ENCODE measurements at regions not wholly inside any gene's neighbourhood (a gene's known extent, or its start where the extent isn't known, plus 50 kb on each side); places are given as distances from the start of the nearest gene placed in this dataset.

DNA sequence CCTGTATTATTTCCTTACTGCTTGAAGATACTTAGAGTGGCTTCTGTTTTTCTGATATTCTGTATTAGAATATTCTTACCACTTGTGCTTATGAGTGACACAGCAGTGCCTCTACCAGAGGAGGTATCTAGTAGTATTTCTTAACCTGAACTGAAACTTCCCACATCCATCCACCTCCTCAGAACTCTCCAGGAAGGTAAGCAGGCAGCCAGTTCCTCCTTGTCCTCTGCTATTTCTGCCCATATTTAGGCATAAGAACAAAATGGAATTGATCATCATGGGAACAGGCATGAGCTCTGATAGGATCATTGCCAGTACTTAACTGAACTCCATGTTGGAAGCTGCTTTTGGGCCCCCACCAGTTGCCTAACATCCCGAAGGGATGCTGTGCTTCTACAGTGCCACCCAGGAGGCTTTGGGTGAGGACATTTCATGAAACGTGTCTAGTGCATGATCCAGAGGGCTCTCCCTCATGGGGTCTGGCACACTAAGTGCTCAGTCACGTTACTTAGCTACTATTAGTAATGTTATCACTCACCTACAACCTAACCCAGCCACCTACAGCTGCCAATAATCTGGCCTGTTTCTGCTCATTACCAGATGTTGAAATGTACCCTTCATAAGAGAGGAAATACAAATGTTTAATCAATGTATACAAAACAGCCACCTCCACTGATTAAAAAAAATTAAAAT, 520.7 kb downstream of the EIPR1 start:
- Histone ChIP-seq H3K27me3 (ENCODE audit: low read length) (no peaks in the 10 kb centered on the region), H3K4me2 (ENCODE audit: low read depth, low read length, poor library complexity, severe bottlenecking) (no peak overlapping the region), H3K79me2 (ENCODE audit: insufficient read depth, low read length) (no peaks in the 10 kb centered on the region), H4K20me1 (ENCODE audit: low read depth, low read length) (no peaks in the 10 kb centered on the region), H3K9me3 (ENCODE audit: insufficient read depth, low read length) (no peaks in the 10 kb centered on the region), H2AFZ (ENCODE audit: low read depth, low read length, severe bottlenecking) (no peak overlapping the region), H3F3A (ENCODE audit: insufficient read depth) (no peaks in the 10 kb centered on the region), H3K9me2 (replicated peaks; ENCODE audit: insufficient read depth, low read length) (no peaks in the 10 kb centered on the region), H3K4me3 (ENCODE audit: insufficient read depth, low read length, poor library complexity, severe bottlenecking) (no peak overlapping the region), H3K27ac (ENCODE audit: low read depth, low read length) (no peak overlapping the region), H3K9ac (ENCODE audit: low read length) (no peak overlapping the region), H3K36me3 (ENCODE audit: low read length) (no peaks in the 10 kb centered on the region)
- TF ChIP-seq EZH2phosphoT487 (conservative IDR thresholded peaks at IDR 0.05; ENCODE audit: low read length): no peak
- TF ChIP-seq, protein P1, sequence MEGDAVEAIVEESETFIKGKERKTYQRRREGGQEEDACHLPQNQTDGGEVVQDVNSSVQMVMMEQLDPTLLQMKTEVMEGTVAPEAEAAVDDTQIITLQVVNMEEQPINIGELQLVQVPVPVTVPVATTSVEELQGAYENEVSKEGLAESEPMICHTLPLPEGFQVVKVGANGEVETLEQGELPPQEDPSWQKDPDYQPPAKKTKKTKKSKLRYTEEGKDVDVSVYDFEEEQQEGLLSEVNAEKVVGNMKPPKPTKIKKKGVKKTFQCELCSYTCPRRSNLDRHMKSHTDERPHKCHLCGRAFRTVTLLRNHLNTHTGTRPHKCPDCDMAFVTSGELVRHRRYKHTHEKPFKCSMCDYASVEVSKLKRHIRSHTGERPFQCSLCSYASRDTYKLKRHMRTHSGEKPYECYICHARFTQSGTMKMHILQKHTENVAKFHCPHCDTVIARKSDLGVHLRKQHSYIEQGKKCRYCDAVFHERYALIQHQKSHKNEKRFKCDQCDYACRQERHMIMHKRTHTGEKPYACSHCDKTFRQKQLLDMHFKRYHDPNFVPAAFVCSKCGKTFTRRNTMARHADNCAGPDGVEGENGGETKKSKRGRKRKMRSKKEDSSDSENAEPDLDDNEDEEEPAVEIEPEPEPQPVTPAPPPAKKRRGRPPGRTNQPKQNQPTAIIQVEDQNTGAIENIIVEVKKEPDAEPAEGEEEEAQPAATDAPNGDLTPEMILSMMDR (IDR thresholded peaks at IDR 0.05; ENCODE audit: insufficient read depth, low read length, poor library complexity, severe bottlenecking): no peak

DNA sequence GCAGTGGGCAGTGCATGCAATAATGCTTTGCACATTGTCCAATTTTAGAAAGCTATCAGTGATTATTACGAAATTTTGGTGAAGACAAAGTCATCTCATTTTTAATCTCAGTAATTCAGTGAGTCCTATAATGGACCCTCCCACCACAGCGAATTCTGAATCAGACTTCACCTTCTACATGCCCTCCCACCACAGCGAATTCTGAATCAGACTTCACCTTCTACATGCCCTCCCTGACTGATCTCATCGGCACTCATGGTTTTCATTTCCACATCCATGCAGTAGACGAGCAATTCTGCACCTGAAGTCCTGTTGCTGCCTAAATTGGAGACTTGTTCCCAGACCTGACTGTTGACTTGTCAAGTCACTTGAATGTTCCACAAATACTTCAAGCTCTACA, 522.3 kb downstream of the EIPR1 start:
- Histone ChIP-seq H3K27ac (ENCODE audit: low read depth, low read length) (no peak overlapping the region), H3K9me2 (replicated peaks; ENCODE audit: insufficient read depth, low read length) (no peaks in the 10 kb centered on the region), H3K79me2 (ENCODE audit: insufficient read depth, low read length) (no peaks in the 10 kb centered on the region), H3K27me3 (ENCODE audit: low read length) (no peaks in the 10 kb centered on the region), H3K9ac (ENCODE audit: low read length) (no peak overlapping the region), H3K9me3 (ENCODE audit: insufficient read depth, low read length) (no peaks in the 10 kb centered on the region), H3K4me3 (ENCODE audit: insufficient read depth, low read length, poor library complexity, severe bottlenecking) (no peak overlapping the region), H4K20me1 (ENCODE audit: low read depth, low read length) (no peaks in the 10 kb centered on the region), H3F3A (ENCODE audit: insufficient read depth) (no peaks in the 10 kb centered on the region), H2AFZ (ENCODE audit: low read depth, low read length, severe bottlenecking) (no peak overlapping the region), H3K36me3 (ENCODE audit: low read length) (no peaks in the 10 kb centered on the region), H3K4me2 (ENCODE audit: low read depth, low read length, poor library complexity, severe bottlenecking) (no peak overlapping the region)
- no peak for TF ChIP-seq EZH2phosphoT487 (conservative IDR thresholded peaks at IDR 0.05; ENCODE audit: low read length)
- TF ChIP-seq, protein P1 (IDR thresholded peaks at IDR 0.05; ENCODE audit: insufficient read depth, low read length, poor library complexity, severe bottlenecking): no peak

DNA sequence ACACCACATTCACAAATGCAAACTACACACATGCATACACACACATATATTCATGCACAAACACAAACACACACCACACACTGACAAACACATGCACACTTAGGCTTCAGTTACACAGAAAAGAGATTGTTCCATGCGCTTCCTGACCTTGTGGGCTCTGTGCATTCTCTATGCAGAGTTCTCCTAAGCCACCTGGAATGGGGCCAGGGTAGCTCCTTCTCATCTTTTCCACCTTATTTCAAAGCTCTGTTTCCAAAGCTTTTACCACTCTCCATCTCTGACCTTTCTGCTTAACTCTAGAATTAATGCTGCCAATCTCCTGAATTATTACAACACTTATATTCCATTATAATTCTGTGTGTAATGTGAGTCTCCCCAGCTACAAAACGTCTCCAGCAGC, 522.3 kb upstream of the MYT1L start:
- Histone ChIP-seq H3K4me3 (ENCODE audit: insufficient read depth, low read length, poor library complexity, severe bottlenecking) (no peak overlapping the region), H3K9ac (ENCODE audit: low read length) (no peak overlapping the region), H3K27me3 (ENCODE audit: low read length) (no peaks in the 10 kb centered on the region), H4K20me1 (ENCODE audit: low read depth, low read length) (no peaks in the 10 kb centered on the region), H3K27ac (ENCODE audit: low read depth, low read length) (no peak overlapping the region), H3K9me2 (replicated peaks; ENCODE audit: insufficient read depth, low read length) (no peaks in the 10 kb centered on the region), H3K4me2 (ENCODE audit: low read depth, low read length, poor library complexity, severe bottlenecking) (no peak overlapping the region), H3K36me3 (ENCODE audit: low read length) (no peaks in the 10 kb centered on the region), H3K79me2 (ENCODE audit: insufficient read depth, low read length) (no peaks in the 10 kb centered on the region), H3F3A (ENCODE audit: insufficient read depth) (no peaks in the 10 kb centered on the region), H3K9me3 (ENCODE audit: insufficient read depth, low read length) (no peaks in the 10 kb centered on the region), H2AFZ (ENCODE audit: low read depth, low read length, severe bottlenecking) (no peak overlapping the region)
- TF ChIP-seq, protein P1 (IDR thresholded peaks at IDR 0.05; ENCODE audit: insufficient read depth, low read length, poor library complexity, severe bottlenecking): no peak
- no peak for TF ChIP-seq EZH2phosphoT487 (conservative IDR thresholded peaks at IDR 0.05; ENCODE audit: low read length)

Measured in SU-DHL-6 (cell line).